PC-9 (cell line): ENCODE measurements at regions not wholly inside any gene's neighbourhood (a gene's known extent, or its start where the extent isn't known, plus 50 kb on each side); places are given as distances from the start of the nearest gene placed in this dataset.

Experiments used
- EZH2 ChIP-seq: fragments of 200-600 bp; sonication (generic); IDR thresholded peaks from 2 replicates; pipeline ENCODE4 v1.8.0; 2017; ENCODE audit warnings: antibody characterized with exemption, low read depth
- TF ChIP-seq, protein P1 (sequence below): fragments of 200-600 bp; sonication (generic); conservative IDR thresholded peaks from 2 replicates; pipeline ENCODE4 v1.6.1; 2017; ENCODE audit warnings: mixed run types, antibody characterized with exemption, mild to moderate bottlenecking, moderate library complexity

- TF ChIP-seq, protein P1, sequence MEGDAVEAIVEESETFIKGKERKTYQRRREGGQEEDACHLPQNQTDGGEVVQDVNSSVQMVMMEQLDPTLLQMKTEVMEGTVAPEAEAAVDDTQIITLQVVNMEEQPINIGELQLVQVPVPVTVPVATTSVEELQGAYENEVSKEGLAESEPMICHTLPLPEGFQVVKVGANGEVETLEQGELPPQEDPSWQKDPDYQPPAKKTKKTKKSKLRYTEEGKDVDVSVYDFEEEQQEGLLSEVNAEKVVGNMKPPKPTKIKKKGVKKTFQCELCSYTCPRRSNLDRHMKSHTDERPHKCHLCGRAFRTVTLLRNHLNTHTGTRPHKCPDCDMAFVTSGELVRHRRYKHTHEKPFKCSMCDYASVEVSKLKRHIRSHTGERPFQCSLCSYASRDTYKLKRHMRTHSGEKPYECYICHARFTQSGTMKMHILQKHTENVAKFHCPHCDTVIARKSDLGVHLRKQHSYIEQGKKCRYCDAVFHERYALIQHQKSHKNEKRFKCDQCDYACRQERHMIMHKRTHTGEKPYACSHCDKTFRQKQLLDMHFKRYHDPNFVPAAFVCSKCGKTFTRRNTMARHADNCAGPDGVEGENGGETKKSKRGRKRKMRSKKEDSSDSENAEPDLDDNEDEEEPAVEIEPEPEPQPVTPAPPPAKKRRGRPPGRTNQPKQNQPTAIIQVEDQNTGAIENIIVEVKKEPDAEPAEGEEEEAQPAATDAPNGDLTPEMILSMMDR: no peak
- no peak for TF ChIP-seq EZH2
Measured at GRCh38 chr17:12201294-12201880, 180.7 kb downstream of the MAP2K4 start.
